ENCODE measurements at regions not wholly inside any gene's neighbourhood (a gene's known extent, or its start where the extent isn't known, plus 50 kb on each side); places are given as distances from the start of the nearest gene placed in this dataset.

DNA sequence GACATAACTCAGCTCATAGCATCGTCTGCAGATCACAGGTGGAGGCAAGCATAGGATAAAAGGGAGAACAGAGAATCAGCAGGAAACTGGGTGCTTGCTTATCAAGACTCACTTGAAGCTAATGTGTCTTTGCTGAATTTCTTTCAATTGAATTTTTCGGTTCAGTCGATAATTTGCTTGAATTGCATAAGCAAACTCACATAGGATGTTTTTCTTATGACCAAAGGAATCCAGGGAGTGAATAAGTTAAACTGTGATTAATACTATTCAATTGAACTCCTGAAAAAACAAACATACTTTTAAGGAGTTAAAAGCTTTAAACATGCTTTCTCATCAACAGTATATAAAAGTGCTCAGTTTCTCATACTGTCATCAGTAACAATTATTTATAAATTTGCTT, 707.1 kb upstream of the ACVR2A start:
- Histone ChIP-seq H3K27ac (no peak overlapping the region), H3K27me3 (no peaks in the 10 kb centered on the region), H3K4me1 (no peaks in the 10 kb centered on the region), H3K4me3 (no peak overlapping the region), H3K36me3 (no peaks in the 10 kb centered on the region), H3K9me3 (no peaks in the 10 kb centered on the region)
- no peak for TF ChIP-seq POLR2AphosphoS5 (IDR thresholded peaks at IDR 0.05)
- no peak for TF ChIP-seq POLR2A (IDR thresholded peaks at IDR 0.05)
- no peak for TF ChIP-seq CTCF (IDR thresholded peaks at IDR 0.05)
- DNase-seq (ENCODE audit: low spot score in 2 of 2) = no peak
- intact Hi-C loops (cut with DNase I; ENCODE audit: low total_unique reads) = no loop called here

GRCh38 chr2:147135376-147135775, 709.5 kb upstream of the ACVR2A start:
- TF ChIP-seq POLR2AphosphoS5 (IDR thresholded peaks at IDR 0.05) (no peak), CTCF (IDR thresholded peaks at IDR 0.05) (no peak), POLR2A (IDR thresholded peaks at IDR 0.05) (no peak)
- DNase-seq (ENCODE audit: low spot score in 2 of 2) = no peak
- intact Hi-C loops (cut with DNase I; ENCODE audit: low total_unique reads) = no loop called here
- Histone ChIP-seq H3K27ac (no peak overlapping the region), H3K36me3 (no peaks in the 10 kb centered on the region), H3K27me3 (no peaks in the 10 kb centered on the region), H3K4me1 (no peaks in the 10 kb centered on the region), H3K4me3 (no peak overlapping the region), H3K9me3 (no peaks in the 10 kb centered on the region)

DNA sequence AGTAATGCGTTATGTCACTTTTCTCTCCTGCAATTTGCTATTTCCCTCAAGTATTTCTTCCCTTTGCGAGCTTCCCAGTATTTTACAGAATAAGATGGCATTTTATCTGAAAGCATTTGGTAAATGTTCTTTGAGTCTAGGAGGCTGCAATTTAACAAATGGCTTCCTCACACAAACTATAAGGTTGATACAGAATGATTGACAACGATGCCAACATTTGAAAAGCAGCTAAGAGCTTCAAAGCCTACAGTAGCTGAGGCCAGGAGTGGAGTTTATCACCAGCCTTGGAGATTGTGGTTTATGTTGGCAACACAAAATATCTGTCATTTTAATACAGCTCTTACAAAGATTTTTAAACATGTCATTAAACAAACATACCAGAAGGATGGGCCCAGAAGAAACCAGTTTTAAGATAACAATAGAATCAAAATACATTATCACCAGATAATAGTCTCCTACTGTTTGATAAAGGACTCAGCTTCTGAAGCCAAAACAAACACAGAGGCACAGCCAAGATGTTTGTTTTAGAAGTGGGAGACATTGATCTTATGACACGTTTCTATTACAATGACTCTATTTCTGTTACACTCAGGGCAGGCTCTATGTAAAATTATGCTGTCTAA, 711.4 kb upstream of the ACVR2A start:
- DNase-seq (ENCODE audit: low spot score in 2 of 2) = no peak
- no peaks in the 10 kb centered on the region for H3K27me3 ChIP-seq
- H3K36me3 ChIP-seq = no peaks in the 10 kb centered on the region
- H3K27ac ChIP-seq = no peak overlapping the region
- TF ChIP-seq POLR2AphosphoS5 (IDR thresholded peaks at IDR 0.05) (no peak), CTCF (IDR thresholded peaks at IDR 0.05) (no peak)
- intact Hi-C loops (cut with DNase I; ENCODE audit: low total_unique reads) = no loop called here
- H3K4me3 ChIP-seq = no peak overlapping the region
- no peaks in the 10 kb centered on the region for H3K4me1 ChIP-seq
- H3K9me3 ChIP-seq = no peaks in the 10 kb centered on the region

DNA sequence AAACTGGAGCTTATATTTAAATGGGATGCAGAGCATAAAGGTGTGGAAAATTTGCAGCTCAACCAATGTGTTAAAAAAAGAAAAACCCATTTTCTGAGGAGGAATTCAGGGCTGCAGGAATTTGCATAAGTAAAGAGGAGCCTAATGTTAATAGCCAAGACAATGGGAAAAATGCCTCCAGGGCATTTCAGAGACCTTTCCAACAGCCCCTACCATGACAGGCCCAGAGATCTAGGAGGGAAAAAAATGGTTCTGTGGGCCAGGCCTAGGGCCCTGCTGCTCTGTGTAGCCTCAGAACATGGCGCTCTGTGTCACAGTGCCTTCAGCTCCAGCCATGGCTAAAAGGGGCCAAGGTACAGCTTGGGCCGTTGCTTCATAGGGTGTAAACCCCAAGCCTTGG, 719.7 kb upstream of the ACVR2A start:
- DNase-seq (ENCODE audit: low spot score in 2 of 2) = no peak
- no peak overlapping the region for H3K4me3 ChIP-seq
- TF ChIP-seq CTCF (IDR thresholded peaks at IDR 0.05) = no peak
- TF ChIP-seq POLR2A (IDR thresholded peaks at IDR 0.05) = no peak
- no peak for TF ChIP-seq POLR2AphosphoS5 (IDR thresholded peaks at IDR 0.05)
- no peak overlapping the region for H3K27ac ChIP-seq
- no peaks in the 10 kb centered on the region for H3K4me1 ChIP-seq
- no peaks in the 10 kb centered on the region for H3K36me3 ChIP-seq
- intact Hi-C loops (cut with DNase I; ENCODE audit: low total_unique reads) = loop anchor here (5.0 kb wide), 1 partner anchor 1402 kb away; no protein-coding TSS in a partner anchor
- no peaks in the 10 kb centered on the region for H3K27me3 ChIP-seq
- H3K9me3 ChIP-seq = peaks cover 0 to 11% of the 10 kb centered on the region in 2 donors

- intact Hi-C loops (cut with DNase I; ENCODE audit: low total_unique reads) = no loop called here
- Histone ChIP-seq H3K36me3 (no peaks in the 10 kb centered on the region), H3K27me3 (no peaks in the 10 kb centered on the region), H3K9me3 (peaks cover 0 to 11% of the 10 kb centered on the region in 2 donors), H3K4me3 (no peak overlapping the region), H3K27ac (no peak overlapping the region), H3K4me1 (no peaks in the 10 kb centered on the region)
- no peak for TF ChIP-seq POLR2AphosphoS5 (IDR thresholded peaks at IDR 0.05)
- TF ChIP-seq CTCF (IDR thresholded peaks at IDR 0.05) = no peak
- TF ChIP-seq POLR2A (IDR thresholded peaks at IDR 0.05) = no peak
- DNase-seq (ENCODE audit: low spot score in 2 of 2) = no peak
Observed at GRCh38 chr2:147122944-147123343, 721.9 kb upstream of the ACVR2A start.
